ENCODE measurements at regions not wholly inside any gene's neighbourhood (a gene's known extent, or its start where the extent isn't known, plus 50 kb on each side); places are given as distances from the start of the nearest gene placed in this dataset.
"Not testable (repeated sequence)": the region's sequence is repeated elsewhere in the genome, so short reads cannot be mapped to it uniquely, and the experiment has no call there.

DNA sequence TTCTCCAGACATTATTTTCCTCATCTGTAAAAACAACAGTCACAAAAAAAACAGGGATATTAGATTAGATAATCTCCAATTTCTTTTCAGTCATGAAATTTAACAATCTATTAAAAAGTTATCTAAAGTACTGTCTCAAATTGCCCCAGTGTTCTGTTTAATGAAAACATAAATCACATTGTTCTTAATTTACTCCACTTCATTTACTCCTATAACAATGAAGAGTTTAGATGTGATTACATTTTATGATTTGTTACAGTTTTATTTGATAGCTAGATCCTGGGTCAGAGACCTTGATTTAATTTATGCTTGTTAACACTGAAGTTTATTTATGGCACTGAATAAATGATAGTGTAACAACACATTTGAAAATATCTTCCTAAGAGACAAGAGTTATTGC lies 230.2 kb upstream of the TRPC4 start:
- no peak for DNase-seq (ENCODE audit: low spot score in 2 of 2)
- H3K9me3 ChIP-seq = no peaks in the 10 kb centered on the region
- in situ Hi-C loops (cut with MboI; ENCODE audit: low sequenced_read_pairs) = no loop called here
- H3K4me3 ChIP-seq = no peak overlapping the region
- no peaks in the 10 kb centered on the region for H3K27me3 ChIP-seq (ENCODE audit: low read depth)
- H3K4me1 ChIP-seq = no peaks in the 10 kb centered on the region
- H3K36me3 ChIP-seq (replicated peaks) = no peaks in the 10 kb centered on the region

DNA sequence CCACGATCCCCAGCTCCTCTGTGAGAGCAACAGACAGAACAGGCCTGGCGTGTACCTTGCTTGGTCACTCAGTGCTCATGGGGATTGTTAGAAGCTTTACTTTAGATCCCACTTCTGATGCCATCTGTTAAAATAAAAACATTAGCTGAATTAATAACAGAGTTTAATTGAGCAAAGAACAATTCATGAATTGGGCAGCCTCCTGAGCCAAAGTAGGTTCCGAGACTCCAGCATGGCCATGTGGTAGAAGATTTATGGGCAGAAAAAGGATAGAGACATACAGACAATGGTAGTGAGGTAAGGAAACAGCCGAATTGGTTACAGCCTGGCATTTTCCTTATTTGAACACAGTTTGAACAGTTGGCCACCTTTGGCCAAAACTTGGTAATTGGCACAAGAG lies 223.9 kb upstream of the TRPC4 start:
- no peaks in the 10 kb centered on the region for H3K9me3 ChIP-seq
- no peaks in the 10 kb centered on the region for H3K27me3 ChIP-seq (ENCODE audit: low read depth)
- no peaks in the 10 kb centered on the region for H3K36me3 ChIP-seq (replicated peaks)
- H3K4me3 ChIP-seq = no peak overlapping the region
- DNase-seq (ENCODE audit: low spot score in 2 of 2) = no peak
- H3K4me1 ChIP-seq = no peaks in the 10 kb centered on the region
- in situ Hi-C loops (cut with MboI; ENCODE audit: low sequenced_read_pairs) = no loop called here

DNA sequence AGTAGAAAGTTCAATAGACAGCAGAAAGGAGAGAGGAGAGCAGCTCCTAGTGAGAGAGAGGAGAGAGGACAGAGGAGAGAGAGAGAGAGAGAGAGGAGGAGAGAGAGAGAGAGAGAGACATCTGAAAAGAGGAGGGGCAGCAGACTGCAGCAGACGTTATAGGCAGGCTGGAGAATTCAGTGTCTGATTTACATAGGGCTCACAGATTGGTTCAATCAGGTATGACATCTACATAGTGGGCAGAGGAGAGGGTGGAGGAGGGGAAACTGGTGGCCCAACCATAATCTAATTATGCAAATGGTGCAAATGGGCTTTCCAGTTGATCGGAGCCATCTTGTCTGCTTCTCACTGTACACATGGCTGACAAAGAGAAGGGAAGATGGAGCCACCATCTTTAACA lies 221.3 kb upstream of the TRPC4 start:
- H3K4me3 ChIP-seq = no peak overlapping the region
- no peaks in the 10 kb centered on the region for H3K36me3 ChIP-seq (replicated peaks)
- no peak for DNase-seq (ENCODE audit: low spot score in 2 of 2)
- no peaks in the 10 kb centered on the region for H3K9me3 ChIP-seq
- in situ Hi-C loops (cut with MboI; ENCODE audit: low sequenced_read_pairs) = no loop called here
- H3K4me1 ChIP-seq = no peaks in the 10 kb centered on the region
- H3K27me3 ChIP-seq (ENCODE audit: low read depth) = no peaks in the 10 kb centered on the region

DNA sequence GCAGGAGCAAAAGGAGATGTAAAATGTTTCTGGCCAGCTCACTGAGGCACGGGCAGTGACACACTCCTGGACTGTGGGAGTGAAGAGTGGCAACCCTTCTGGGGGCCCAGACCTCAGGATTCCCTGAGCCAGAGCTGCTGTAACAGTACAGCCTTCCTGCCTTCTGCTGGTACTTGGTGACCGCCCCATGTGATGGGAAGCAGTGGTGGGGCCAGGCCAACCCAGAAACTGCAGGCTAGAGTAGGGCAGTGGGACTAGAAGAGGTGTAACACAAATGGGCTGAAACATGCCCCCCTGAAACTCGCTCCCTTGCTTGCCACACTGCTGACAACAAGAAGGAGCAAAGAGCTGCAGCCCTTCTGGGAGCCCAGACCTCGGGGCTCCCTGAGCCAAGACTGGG lies 217.1 kb upstream of the TRPC4 start:
- in situ Hi-C loops (cut with MboI; ENCODE audit: low sequenced_read_pairs) = no loop called here

DNA sequence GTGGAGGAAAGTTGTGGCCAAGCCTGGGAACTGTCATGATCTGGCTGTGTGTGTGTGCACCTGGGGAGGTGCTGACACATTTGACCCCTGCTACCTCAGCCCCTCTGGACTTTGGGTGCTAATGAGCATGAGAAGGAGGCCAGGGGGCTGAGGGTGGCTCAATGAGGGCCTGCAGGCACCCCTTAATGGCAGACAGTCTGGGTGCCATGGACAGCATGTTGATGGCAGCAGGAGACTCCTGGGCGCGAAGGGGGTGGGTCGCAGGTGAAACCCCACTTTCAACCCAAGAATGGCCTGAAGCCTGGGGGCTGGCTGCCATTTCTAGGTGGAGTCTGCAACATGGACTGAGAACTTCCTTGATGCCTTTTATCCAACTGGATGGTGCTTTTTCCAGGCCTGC lies 216.4 kb upstream of the TRPC4 start:
- DNase-seq (ENCODE audit: low spot score in 2 of 2) = no peak
- Histone ChIP-seq H3K4me3 (no peak overlapping the region), H3K36me3 (replicated peaks) (no peaks in the 10 kb centered on the region), H3K4me1 (no peaks in the 10 kb centered on the region), H3K27me3 (ENCODE audit: low read depth) (no peaks in the 10 kb centered on the region), H3K9me3 (0 out of 2 replicates have a peak, but pooled peaks cover 4% of the 10 kb centered on the region)
- in situ Hi-C loops (cut with MboI; ENCODE audit: low sequenced_read_pairs) = no loop called here

More for the DNA sequence above, 217.1 kb upstream of the TRPC4 start:
- Histone ChIP-seq H3K4me1 (no peaks in the 10 kb centered on the region), H3K27me3 (ENCODE audit: low read depth) (no peaks in the 10 kb centered on the region), H3K9me3 (0 out of 2 replicates have a peak, but pooled peaks cover 4% of the 10 kb centered on the region), H3K4me3 (no peak overlapping the region), H3K36me3 (replicated peaks) (no peaks in the 10 kb centered on the region)
- no peak for DNase-seq (ENCODE audit: low spot score in 2 of 2)

DNA sequence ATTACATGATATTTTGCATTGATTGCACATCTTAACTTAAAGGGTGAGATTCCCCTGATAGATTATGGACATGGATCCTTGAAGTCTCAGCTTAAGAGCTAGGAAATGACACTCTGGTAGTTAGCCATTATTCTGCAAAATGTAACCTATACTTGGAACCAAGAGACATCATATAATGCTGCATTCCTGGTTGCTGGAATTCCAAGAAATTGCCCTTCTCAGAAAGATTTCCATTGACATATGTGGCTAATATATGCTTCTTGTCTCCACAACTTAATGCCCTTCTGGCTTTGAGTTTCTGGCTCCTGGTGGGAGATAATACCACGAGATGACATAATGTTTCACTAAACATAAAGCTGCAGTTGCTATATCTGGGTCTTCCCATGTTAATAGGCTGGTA lies 204.4 kb upstream of the TRPC4 start:
- Histone ChIP-seq H3K9me3 (no peaks in the 10 kb centered on the region), H3K36me3 (replicated peaks) (no peaks in the 10 kb centered on the region), H3K4me3 (no peak overlapping the region), H3K27me3 (ENCODE audit: low read depth) (no peaks in the 10 kb centered on the region), H3K4me1 (no peaks in the 10 kb centered on the region)
- in situ Hi-C loops (cut with MboI; ENCODE audit: low sequenced_read_pairs) = no loop called here
- DNase-seq (ENCODE audit: low spot score in 2 of 2) = no peak

DNA sequence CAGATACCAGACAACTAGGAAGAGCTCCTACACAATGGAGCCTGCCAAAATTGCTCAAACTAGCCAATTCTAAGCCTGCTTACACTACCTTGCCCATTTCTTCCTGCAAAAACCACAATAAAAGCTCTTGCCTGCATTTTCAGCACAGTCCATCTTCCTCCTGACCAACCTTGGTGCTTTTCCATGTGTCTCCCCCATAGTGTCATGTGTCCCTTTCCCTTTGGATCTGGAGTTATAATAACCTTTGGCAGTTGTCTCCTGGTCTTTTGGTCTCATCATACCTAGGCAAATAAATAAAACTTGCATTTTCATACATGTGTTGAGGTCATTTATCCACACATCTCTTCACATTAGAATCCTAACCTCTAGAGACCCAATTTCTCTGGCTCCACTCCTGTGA lies 203.1 kb upstream of the TRPC4 start:
- H3K9me3 ChIP-seq = no peaks in the 10 kb centered on the region
- no peaks in the 10 kb centered on the region for H3K27me3 ChIP-seq (ENCODE audit: low read depth)
- DNase-seq (ENCODE audit: low spot score in 2 of 2) = no peak
- in situ Hi-C loops (cut with MboI; ENCODE audit: low sequenced_read_pairs) = no loop called here
- no peak overlapping the region for H3K4me3 ChIP-seq
- no peaks in the 10 kb centered on the region for H3K4me1 ChIP-seq
- H3K36me3 ChIP-seq (replicated peaks) = no peaks in the 10 kb centered on the region

DNA sequence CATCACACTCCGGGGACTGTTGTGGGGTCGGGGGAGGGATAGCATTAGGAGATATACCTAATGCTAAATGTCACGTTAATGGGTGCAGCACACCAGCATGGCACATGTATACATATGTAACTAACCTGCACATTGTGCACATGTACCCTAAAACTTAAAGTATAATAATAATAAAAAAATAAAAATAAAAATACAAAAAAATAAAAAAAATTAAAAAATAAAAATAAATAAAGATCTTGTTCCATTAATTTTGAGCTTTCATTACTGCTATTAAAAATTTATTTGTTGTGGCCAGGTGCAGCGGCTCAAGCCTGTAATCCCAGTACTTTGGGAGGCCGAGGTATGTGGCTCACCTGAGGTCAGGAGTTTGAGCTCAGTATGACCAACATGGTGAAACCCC lies 201.8 kb upstream of the TRPC4 start:
- H3K4me1 ChIP-seq; in situ Hi-C loops (cut with MboI; ENCODE audit: low sequenced_read_pairs); DNase-seq (ENCODE audit: low spot score in 2 of 2); H3K9me3 ChIP-seq; H3K36me3 ChIP-seq (replicated peaks); H3K27me3 ChIP-seq (ENCODE audit: low read depth); H3K4me3 ChIP-seq: not testable (repeated sequence)

DNA sequence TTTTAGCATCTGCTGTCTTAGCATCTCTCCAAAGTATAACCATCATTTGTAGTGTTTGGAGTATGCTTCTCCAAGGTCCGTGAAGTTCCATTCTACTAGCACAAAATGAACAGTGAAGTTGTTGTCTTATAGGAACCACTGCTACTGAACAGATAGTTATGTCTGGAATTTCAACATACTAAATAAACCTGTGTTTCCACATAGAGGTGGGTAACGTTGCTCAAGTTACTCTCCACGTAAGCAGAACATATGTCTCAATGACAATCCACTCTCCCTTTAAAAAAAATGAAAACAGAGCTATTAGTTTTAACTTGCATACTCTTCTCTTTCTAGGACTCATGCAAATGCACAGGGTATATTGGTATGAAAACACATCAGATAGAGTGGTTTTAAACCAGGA lies 184.3 kb upstream of the TRPC4 start:
- DNase-seq (ENCODE audit: low spot score in 2 of 2) = no peak
- H3K4me3 ChIP-seq = no peak overlapping the region
- H3K36me3 ChIP-seq (replicated peaks) = no peaks in the 10 kb centered on the region
- in situ Hi-C loops (cut with MboI; ENCODE audit: low sequenced_read_pairs) = no loop called here
- no peaks in the 10 kb centered on the region for H3K4me1 ChIP-seq
- no peaks in the 10 kb centered on the region for H3K9me3 ChIP-seq
- H3K27me3 ChIP-seq (ENCODE audit: low read depth) = no peaks in the 10 kb centered on the region

DNA sequence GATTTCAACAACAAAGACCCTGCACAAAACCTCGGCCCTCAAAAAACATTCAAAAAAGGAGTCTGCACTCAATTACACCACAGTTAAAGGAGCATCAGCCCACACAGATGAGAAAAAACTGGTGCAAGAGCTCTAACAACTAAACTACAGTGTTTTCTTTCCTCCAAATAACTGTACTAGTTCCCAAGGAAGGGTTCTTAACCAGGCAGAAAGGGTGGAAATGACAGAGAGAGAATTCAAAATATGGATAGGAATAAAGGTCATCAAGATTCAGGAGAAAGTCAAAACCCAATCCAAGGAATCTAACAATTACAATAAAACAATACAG lies 176.4 kb upstream of the TRPC4 start:
- in situ Hi-C loops (cut with MboI; ENCODE audit: low sequenced_read_pairs) = loop anchor here (10.0 kb wide), 1 partner anchor 181 kb away; the partner anchor contains the start of gene TRPC4
- no peak overlapping the region for H3K4me3 ChIP-seq
- H3K4me1 ChIP-seq = no peaks in the 10 kb centered on the region
- no peak for DNase-seq (ENCODE audit: low spot score in 2 of 2)
- H3K9me3 ChIP-seq = 0 out of 2 replicates have a peak, but pooled peaks cover 2% of the 10 kb centered on the region
- H3K36me3 ChIP-seq (replicated peaks) = no peaks in the 10 kb centered on the region
- H3K27me3 ChIP-seq (ENCODE audit: low read depth) = no peaks in the 10 kb centered on the region

DNA sequence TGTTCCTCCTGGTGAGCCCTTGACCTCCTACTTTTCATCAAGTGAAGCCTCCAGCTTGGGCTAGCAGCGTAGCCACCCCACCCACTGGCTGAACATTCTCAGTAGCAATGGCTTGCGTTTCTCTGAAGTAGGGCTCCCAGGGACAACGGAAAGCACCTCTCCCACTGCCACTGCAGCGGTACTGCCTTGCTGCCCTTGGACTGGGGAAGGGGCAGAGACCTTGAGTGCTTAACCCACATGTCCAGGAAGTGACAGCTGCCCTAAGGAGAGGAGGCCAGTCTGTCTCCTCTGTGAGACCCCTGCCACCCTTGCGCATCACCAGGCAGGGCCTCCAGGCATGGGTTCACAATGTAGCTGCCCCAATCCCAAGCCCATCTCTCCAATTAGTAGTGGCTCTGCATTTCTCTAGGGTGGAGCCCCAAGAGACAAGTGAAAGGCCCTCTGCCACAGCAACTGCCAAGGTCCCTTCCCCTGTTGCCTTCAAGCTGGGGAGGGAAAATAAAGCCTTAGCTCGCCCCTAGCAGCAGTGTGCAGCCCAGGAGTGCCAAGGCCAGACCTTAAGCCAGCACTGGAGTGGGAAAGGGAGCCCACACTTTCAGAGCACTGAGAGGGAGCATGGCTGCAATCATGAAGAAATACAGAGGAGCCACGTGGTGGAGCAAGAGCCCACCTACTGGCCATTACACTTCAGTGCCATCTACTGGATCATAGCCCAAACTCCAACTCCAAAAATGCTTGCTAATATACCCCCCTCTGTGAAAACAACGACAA lies 175.9 kb upstream of the TRPC4 start:
- DNase-seq (ENCODE audit: low spot score in 2 of 2) = peak; percentile 59 to 67
- Histone ChIP-seq H3K9me3 (0 out of 2 replicates have a peak, but pooled peaks cover 2% of the 10 kb centered on the region), H3K4me3 (no peak overlapping the region), H3K27me3 (ENCODE audit: low read depth) (no peaks in the 10 kb centered on the region), H3K36me3 (replicated peaks) (no peaks in the 10 kb centered on the region), H3K4me1 (no peaks in the 10 kb centered on the region)
- in situ Hi-C loops (cut with MboI; ENCODE audit: low sequenced_read_pairs) = loop anchor here (10.0 kb wide), 1 partner anchor 181 kb away; the partner anchor contains the start of gene TRPC4

DNA sequence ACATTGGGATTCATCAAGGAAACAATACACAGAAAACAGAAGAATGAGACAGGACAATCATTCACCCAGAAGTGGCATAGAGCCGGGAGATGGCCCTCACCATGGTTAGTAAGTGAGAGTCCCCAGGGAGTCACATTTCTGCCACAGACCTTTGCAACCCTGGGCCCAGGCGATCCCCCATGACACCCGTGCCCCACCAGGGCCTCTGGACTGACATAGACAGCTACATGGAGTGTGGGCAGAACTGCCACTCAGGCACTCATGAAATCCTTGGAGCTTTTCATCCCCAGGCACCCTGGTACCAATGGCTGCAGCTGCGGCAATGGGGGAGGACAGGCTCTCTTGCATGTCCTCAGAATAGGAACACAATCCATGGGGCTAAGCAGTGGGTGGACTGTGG lies 174.5 kb upstream of the TRPC4 start:
- in situ Hi-C loops (cut with MboI; ENCODE audit: low sequenced_read_pairs) = loop anchor here (10.0 kb wide), 1 partner anchor 179 kb away; the partner anchor contains the start of gene TRPC4
- Histone ChIP-seq H3K36me3 (replicated peaks) (no peaks in the 10 kb centered on the region), H3K9me3 (0 out of 2 replicates have a peak, but pooled peaks cover 2% of the 10 kb centered on the region), H3K4me3 (no peak overlapping the region), H3K4me1 (no peaks in the 10 kb centered on the region), H3K27me3 (ENCODE audit: low read depth) (no peaks in the 10 kb centered on the region)
- DNase-seq (ENCODE audit: low spot score in 2 of 2) = no peak

DNA sequence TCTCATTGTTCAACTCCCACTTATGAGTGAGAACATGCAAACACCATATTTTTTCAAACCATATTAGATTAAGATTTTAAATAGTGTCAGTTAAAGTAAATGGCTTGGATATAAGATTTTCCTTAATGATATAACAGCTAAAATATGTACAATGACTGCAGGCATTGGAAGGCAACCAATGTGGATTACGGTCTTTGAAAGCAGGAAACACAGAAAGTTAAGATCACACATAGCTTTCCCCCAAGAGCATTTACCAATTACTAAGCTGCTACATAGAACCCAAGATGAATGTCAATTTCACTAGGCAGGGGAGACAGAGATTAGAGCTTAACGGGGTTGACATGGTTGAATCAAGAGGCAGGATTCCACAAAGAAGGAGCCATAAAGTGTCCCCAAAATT lies 173.2 kb upstream of the TRPC4 start:
- DNase-seq (ENCODE audit: low spot score in 2 of 2) = no peak
- no peaks in the 10 kb centered on the region for H3K27me3 ChIP-seq (ENCODE audit: low read depth)
- H3K36me3 ChIP-seq (replicated peaks) = no peaks in the 10 kb centered on the region
- no peak overlapping the region for H3K4me3 ChIP-seq
- 0 out of 2 replicates have a peak, but pooled peaks cover 2% of the 10 kb centered on the region for H3K9me3 ChIP-seq
- no peaks in the 10 kb centered on the region for H3K4me1 ChIP-seq
- in situ Hi-C loops (cut with MboI; ENCODE audit: low sequenced_read_pairs) = loop anchor here (10.0 kb wide), 1 partner anchor 178 kb away; the partner anchor contains the start of gene TRPC4

DNA sequence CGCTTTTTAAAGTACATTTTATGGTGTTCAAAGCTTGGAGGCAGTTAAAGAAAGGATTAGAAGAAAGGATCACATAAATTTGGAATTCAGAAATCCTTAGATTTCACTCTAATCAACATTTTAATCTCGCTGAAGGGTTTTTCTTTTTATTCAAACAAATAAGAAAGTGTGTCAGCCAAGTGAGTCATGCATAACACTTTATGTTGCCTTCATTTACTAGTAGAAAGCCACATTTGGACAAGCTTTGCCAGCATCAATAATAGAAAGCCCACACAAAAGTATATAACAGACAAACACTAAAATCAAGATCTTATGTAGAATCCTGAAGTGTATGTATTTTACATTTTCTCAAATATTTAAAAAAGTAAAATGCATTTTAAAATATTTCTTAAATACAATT lies 154.9 kb upstream of the TRPC4 start:
- Histone ChIP-seq H3K9me3 (no peaks in the 10 kb centered on the region), H3K4me3 (no peak overlapping the region), H3K27me3 (ENCODE audit: low read depth) (no peaks in the 10 kb centered on the region), H3K4me1 (no peaks in the 10 kb centered on the region), H3K36me3 (replicated peaks) (no peaks in the 10 kb centered on the region)
- in situ Hi-C loops (cut with MboI; ENCODE audit: low sequenced_read_pairs) = no loop called here
- DNase-seq (ENCODE audit: low spot score in 2 of 2) = peak in 1 of 2 experiments; percentile 21

DNA sequence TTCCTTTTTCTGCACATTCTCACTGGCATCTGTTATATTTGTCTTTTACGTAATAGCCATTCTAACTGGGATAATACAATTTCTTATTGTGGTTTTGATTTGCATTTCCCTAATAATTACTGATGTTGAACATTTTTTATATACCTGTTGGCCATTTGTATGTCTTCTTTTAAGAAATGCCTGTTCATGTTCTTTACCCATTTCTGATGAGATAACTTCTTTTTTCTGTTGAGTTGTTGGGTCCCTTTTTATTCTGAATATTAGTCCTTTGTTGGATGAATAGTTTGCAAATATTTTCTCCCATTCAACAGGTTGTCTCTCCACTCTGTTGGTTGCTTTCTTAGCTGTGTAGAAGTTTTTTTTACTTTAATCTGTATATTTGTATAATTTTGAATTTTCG lies 147.7 kb upstream of the TRPC4 start:
- no peaks in the 10 kb centered on the region for H3K4me1 ChIP-seq
- DNase-seq (ENCODE audit: low spot score in 2 of 2) = no peak
- H3K36me3 ChIP-seq (replicated peaks) = no peaks in the 10 kb centered on the region
- H3K9me3 ChIP-seq = no peaks in the 10 kb centered on the region
- in situ Hi-C loops (cut with MboI; ENCODE audit: low sequenced_read_pairs) = no loop called here
- no peaks in the 10 kb centered on the region for H3K27me3 ChIP-seq (ENCODE audit: low read depth)
- H3K4me3 ChIP-seq = no peak overlapping the region
